GM13977 (cell line): ENCODE measurements at regions not wholly inside any gene's neighbourhood (a gene's known extent, or its start where the extent isn't known, plus 50 kb on each side); places are given as distances from the start of the nearest gene placed in this dataset.
"Not testable (repeated sequence)": the region's sequence is repeated elsewhere in the genome, so short reads cannot be mapped to it uniquely, and the experiment has no call there.

Experiments
- DNase-seq: peaks from one replicate; pipeline ENCODE4 v3.0.0; 2012; ENCODE audit warnings: low spot score
- in situ Hi-C: fragments of 300-500 bp; cut with MboI; formaldehyde crosslinking; loops from one replicate; pipeline ENCODE4 v1.12.0; 2022; ENCODE audit warnings: low sequenced_read_pairs, low pct_unique_long_range_greater_than_20kb, mixed read lengths, inconsistent platforms; ENCODE audit not compliant: unreplicated experiment
- TF ChIP-seq, protein P1 (sequence below): IDR thresholded peaks from 2 replicates; pipeline ENCODE4 v1.5.1; 2012; ENCODE audit warnings: mild to moderate bottlenecking, control low read depth; ENCODE audit not compliant: insufficient read depth; ENCODE audit errors: extremely low read depth, missing control alignments

DNA sequence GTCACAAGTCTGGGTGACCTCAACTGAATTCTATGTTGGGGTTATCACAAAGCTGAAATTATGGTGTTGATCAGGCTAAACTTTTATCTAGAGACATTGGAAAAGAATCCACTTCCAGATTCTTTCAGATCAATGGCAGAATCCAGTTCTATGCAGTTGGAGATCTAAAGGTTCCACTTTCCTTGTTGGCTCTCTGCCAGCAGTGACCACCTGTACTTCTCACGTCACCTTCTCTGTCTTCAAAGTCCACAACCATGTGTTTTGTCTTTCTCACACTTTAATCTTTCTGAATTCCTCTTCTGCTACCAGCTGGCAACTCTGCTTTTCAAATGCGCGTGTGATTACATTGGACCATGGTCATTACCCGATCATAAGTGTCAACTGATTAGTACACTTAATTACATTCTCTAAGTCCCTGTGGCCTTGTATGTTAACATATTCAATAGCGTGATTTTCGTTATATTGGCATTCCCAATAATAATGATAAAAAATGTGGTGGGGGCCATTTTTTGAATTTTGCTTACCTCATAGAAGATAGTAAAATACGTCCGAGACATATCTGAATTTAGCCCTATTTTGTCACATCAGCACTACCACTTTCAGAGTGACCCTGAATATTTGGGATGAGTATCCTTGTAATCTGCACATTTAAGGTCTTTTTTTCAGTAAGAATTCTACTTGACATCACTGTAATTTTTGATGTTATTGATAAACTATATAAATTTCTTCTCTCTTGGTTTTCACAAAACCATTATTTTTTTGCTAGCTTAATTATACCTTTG, 73.7 kb upstream of the PRDM9 start:
- DNase-seq, result no peak
- in situ Hi-C loops, result no loop called here
- TF ChIP-seq, protein P1, sequence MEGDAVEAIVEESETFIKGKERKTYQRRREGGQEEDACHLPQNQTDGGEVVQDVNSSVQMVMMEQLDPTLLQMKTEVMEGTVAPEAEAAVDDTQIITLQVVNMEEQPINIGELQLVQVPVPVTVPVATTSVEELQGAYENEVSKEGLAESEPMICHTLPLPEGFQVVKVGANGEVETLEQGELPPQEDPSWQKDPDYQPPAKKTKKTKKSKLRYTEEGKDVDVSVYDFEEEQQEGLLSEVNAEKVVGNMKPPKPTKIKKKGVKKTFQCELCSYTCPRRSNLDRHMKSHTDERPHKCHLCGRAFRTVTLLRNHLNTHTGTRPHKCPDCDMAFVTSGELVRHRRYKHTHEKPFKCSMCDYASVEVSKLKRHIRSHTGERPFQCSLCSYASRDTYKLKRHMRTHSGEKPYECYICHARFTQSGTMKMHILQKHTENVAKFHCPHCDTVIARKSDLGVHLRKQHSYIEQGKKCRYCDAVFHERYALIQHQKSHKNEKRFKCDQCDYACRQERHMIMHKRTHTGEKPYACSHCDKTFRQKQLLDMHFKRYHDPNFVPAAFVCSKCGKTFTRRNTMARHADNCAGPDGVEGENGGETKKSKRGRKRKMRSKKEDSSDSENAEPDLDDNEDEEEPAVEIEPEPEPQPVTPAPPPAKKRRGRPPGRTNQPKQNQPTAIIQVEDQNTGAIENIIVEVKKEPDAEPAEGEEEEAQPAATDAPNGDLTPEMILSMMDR, result no peak

DNA sequence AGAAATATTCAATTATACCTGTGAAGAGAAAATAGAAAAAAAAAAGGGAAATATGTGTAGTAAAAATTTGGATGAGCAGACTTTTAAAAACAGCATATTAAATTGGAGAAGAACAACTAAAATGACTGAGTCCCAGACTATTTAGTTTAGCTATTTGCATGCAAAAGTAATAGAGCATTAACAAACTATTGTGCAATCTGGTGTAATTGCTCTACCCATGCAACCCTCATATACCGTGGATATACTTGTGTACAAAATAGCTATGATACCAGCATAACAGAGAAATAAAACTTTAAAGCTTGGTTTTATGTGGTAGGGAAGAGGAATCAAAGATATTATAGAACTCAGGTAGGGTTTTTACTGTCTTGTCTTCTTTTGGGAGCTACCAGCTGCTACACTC, 78.7 kb upstream of the PRDM9 start:
- TF ChIP-seq, protein P1, result no peak
- in situ Hi-C loops, result no loop called here

DNA sequence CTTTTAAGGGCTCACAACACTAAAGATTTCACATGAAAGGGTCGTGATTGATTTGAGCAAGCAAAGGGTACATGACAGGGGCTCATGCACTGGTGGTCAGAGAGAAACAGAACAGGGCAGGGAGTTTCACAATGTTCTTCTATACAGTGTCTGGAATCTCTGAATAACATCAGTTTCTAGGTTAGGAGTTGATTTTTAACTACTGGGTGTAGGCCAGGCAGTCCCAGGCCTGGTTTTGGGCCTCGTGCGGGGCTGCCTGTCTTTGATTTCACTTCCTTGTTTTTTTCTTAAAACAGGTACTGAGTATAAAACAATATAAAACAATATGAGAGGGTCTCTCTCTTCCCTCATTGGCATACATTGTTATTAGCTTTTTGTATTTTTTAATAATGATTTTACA, 87.2 kb upstream of the PRDM9 start:
- in situ Hi-C loops, DNase-seq: not testable (repeated sequence)

More for the DNA sequence above, 78.7 kb upstream of the PRDM9 start:
- no peak for DNase-seq

DNA sequence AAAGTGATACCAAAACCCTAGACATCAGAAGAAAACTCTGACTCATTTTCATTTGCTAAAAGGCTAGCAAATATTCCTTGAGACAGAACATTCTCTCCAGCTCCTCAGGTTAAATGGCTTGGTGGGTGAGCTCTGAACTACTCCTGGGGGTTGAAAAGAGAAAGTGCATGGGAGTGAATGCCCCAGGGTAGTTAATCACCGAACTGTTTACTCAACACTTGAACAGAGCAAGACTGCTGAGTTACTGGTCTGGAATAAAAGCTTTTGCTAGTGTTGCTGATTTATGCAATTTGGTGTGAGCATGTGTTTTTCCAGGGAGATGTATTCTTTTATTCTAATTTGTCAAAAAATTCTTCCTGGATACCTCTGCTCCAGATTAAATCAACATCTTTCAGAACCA, 88.3 kb upstream of the PRDM9 start:
- TF ChIP-seq, protein P1, result no peak

DNA sequence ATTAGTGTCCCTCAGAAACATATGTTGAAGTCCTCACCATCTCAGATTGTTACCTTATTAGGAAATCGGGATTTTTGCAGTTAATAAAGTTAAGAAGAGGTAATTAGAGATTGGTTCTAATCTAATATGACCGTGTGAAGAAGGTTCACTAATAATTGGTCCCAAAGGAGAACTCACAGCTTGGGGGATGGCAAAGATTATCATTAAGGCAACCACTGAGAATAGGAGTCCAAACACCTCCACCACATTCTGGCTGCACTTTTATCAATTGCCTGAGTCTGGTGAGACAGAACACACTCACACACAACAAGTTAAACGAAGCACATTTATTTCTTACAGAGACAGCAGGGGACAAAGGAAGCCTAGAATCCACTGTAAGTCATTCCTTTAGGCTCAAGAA, 94.9 kb upstream of the PRDM9 start:
- no peak for DNase-seq
- TF ChIP-seq, protein P1, result no peak
- in situ Hi-C loops, result no loop called here

More for the DNA sequence above, 88.3 kb upstream of the PRDM9 start:
- DNase-seq, result no peak
- in situ Hi-C loops, result no loop called here

DNA sequence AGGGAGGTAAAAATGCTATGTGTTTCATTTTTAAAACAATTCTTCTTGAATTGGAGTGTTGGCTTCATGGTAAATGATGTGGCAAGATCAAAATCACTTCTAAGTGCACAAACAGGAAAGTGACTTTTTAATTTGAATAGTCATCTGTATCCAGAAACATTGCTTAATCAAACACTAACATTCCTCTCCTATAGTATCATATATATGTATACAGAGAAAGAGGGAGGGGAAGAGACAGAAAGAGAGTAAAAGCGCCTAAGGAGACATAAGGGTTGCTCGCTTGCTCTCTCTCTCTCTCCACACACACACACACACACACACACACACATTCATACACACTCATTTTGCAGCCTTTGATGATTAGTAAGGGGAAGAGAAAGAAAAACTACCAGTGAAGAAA, 95.4 kb upstream of the PRDM9 start:
- TF ChIP-seq, protein P1, result no peak
- no peak for DNase-seq
- in situ Hi-C loops, result no loop called here

DNA sequence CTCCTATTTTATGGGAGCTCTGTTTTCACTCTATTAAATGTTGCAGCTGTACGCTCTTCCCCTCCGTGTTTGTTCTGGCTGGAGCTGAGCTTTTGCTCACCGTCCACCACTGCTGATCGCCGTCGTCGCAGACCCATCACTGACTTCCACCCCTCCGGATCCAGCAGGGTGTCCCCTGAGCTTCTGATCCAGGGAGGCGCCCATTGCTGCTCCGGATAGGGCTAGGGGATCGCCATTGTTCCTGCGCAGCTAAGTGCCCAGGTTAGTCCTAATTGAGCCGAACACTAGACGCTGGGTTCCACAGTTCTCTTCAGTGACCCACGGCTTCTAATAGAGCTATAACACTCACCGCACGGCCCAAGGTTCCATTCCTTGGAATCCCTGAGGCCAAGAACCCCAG, 96.2 kb upstream of the PRDM9 start:
- DNase-seq, result no peak
- in situ Hi-C loops, result no loop called here
- TF ChIP-seq, protein P1, result no peak

DNA sequence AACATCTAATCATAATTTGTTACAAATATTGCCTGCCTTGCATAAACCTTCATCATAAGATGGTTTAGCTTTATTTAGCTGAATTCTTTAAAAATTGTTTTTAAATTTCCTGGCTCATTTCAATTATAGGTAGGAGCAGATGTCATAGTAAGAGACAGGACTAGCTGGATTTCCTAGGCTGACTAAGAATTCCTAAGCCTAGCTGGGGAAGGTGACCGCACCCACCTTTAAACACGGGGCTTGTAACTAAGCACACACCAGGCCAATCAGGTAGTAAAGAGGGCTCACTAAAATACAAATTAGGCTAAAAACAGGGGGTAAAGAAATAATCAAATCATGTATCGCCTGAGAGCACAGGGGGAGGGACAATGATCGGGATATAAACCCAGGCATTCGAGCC, 96.6 kb upstream of the PRDM9 start:
- DNase-seq, in situ Hi-C loops: not testable (repeated sequence)
